OCI-LY7 (cell line): ENCODE measurements at regions not wholly inside any gene's neighbourhood (a gene's known extent, or its start where the extent isn't known, plus 50 kb on each side); places are given as distances from the start of the nearest gene placed in this dataset.

ENCODE experiments used
- BruUV-seq: library from RNA; stranded (reverse); fragments of 400-500 nt; replicated peaks from 2 replicates; lab custom pipeline; 2021; lab: Mats Ljungman, UMichigan
- CTCF ChIA-PET: fragments of 300-600 bp; sonication (Branson Sonifier 250); formaldehyde crosslinking; loops from one replicate; lab custom pipeline; 2022; ENCODE audit warnings: antibody characterized with exemption; ENCODE audit not compliant: unreplicated experiment; lab: Charles Lee
- POLR2A ChIA-PET: fragments of 300-600 bp; sonication (Branson Sonifier 250); formaldehyde crosslinking; loops from one replicate; lab custom pipeline; 2022; ENCODE audit warnings: antibody characterized with exemption; lab: Charles Lee
- DNase-seq: peaks from one replicate; pipeline ENCODE4 v3.0.0-alpha.2; 2015; ENCODE audit warnings: low spot score
- H2AFZ ChIP-seq: fragments of 200-600 bp; sonication (generic), shearing (Covaris generic); 2 replicates; pipeline ENCODE4 v1.6.1; 2014; ENCODE audit warnings: mild to moderate bottlenecking, antibody characterized with exemption, low read length, moderate library complexity
- H3K27ac ChIP-seq: fragments of 200-600 bp; sonication (generic); 2 replicates; pipeline ENCODE4 v1.5.1; 2014; ENCODE audit warnings: mixed run types, low read depth, mild to moderate bottlenecking, moderate library complexity, low read length, inconsistent platforms; ENCODE audit not compliant: poor library complexity, severe bottlenecking
- H3K36me3 ChIP-seq: fragments of 200-600 bp; sonication (generic); 2 replicates; pipeline ENCODE4 v1.6.1; 2014; ENCODE audit warnings: mild to moderate bottlenecking, antibody characterized with exemption, low read length, moderate library complexity, mixed read lengths; ENCODE audit not compliant: insufficient read depth
- H3K4me1 ChIP-seq: fragments of 200-600 bp; sonication (generic); 2 replicates; pipeline ENCODE4 v1.5.1; 2014; ENCODE audit warnings: mild to moderate bottlenecking, low read length; ENCODE audit not compliant: insufficient read depth, poor library complexity, severe bottlenecking
- H3K4me2 ChIP-seq: fragments of 200-600 bp; sonication (generic); 2 replicates; pipeline ENCODE4 v1.6.1; 2014; ENCODE audit warnings: mild to moderate bottlenecking, low read length
- H3K4me3 ChIP-seq: fragments of 200-600 bp; sonication (generic); 2 replicates; pipeline ENCODE4 v1.5.1; 2014; ENCODE audit warnings: mild to moderate bottlenecking, low read depth, low read length; ENCODE audit not compliant: poor library complexity, severe bottlenecking
- H3K79me2 ChIP-seq: fragments of 200-600 bp; sonication (generic); 2 replicates; pipeline ENCODE4 v1.6.1; 2016; ENCODE audit warnings: low read depth, mild to moderate bottlenecking, low read length, moderate library complexity, mixed read lengths; ENCODE audit not compliant: insufficient read depth
- H3K9me2 ChIP-seq: fragments of 200-600 bp; sonication (generic); 2 replicates; pipeline ENCODE4 v1.6.1; 2016; ENCODE audit warnings: mild to moderate bottlenecking, low read length, mixed read lengths; ENCODE audit not compliant: insufficient read depth
- H3K9me3 ChIP-seq: fragments of 200-600 bp; sonication (generic); 2 replicates; pipeline ENCODE4 v1.6.1; 2014; ENCODE audit warnings: mild to moderate bottlenecking, mixed run types, low read length, mixed read lengths
- H4K20me1 ChIP-seq: fragments of 200-600 bp; sonication (generic); 2 replicates; pipeline ENCODE4 v1.6.1; 2014; ENCODE audit warnings: mild to moderate bottlenecking, antibody characterized with exemption, low read length, moderate library complexity, mixed read lengths; ENCODE audit not compliant: insufficient read depth
- CTCF ChIP-seq: fragments of 200-600 bp; sonication (generic); conservative IDR thresholded peaks from 2 replicates; pipeline ENCODE4 v1.5.1; 2014; ENCODE audit warnings: mild to moderate bottlenecking, antibody characterized with exemption, low read length, moderate library complexity, mixed read lengths
- EZH2phosphoT487 ChIP-seq: fragments of 200-600 bp; sonication (generic); IDR thresholded peaks from 2 replicates; pipeline ENCODE4 v1.6.1; 2018; ENCODE audit warnings: low read depth, borderline replicate concordance, mild to moderate bottlenecking, mixed run types, antibody characterized with exemption, low read length, moderate library complexity, mixed read lengths
- intact Hi-C: fragments of 100-400 bp; cut with micrococcal nuclease; formaldehyde crosslinking; loops from one replicate; pipeline ENCODE4 v1.10.0; 2022; ENCODE audit not compliant: unreplicated experiment

- DNase-seq, result no peak
- POLR2A ChIA-PET, result no interaction called here
- H3K27ac ChIP-seq, result no peak overlapping the region
- H3K4me2 ChIP-seq, result no peak overlapping the region
- H3K4me1 ChIP-seq, result no peaks in the 10 kb centered on the region
- no peak overlapping the region for H3K4me3 ChIP-seq
- TF ChIP-seq EZH2phosphoT487 (no peak), CTCF (no peak)
- CTCF ChIA-PET, result no interaction called here
- H3K36me3 ChIP-seq, result no peaks in the 10 kb centered on the region
- intact Hi-C loops, result no loop called here
- no peaks in the 10 kb centered on the region for H3K9me3 ChIP-seq
- BruUV-seq, result no TSS peak
- H3K79me2 ChIP-seq, result no peaks in the 10 kb centered on the region
- no peak overlapping the region for H2AFZ ChIP-seq
- H3K9me2 ChIP-seq, result no peaks in the 10 kb centered on the region
- no peaks in the 10 kb centered on the region for H4K20me1 ChIP-seq
These were observed 70.0 kb upstream of the FAT3 start for GRCh38 chr11:92154611-92155010.

GRCh38 chr11:92154110-92154509 lies 70.5 kb upstream of the FAT3 start:
- H3K36me3 ChIP-seq, result no peaks in the 10 kb centered on the region
- no peak overlapping the region for H3K4me3 ChIP-seq
- H2AFZ ChIP-seq, result no peak overlapping the region
- POLR2A ChIA-PET, result no interaction called here
- no peaks in the 10 kb centered on the region for H3K9me3 ChIP-seq
- DNase-seq, result no peak
- intact Hi-C loops, result no loop called here
- H3K79me2 ChIP-seq, result no peaks in the 10 kb centered on the region
- TF ChIP-seq EZH2phosphoT487 (no peak), CTCF (no peak)
- CTCF ChIA-PET, result no interaction called here
- no peaks in the 10 kb centered on the region for H4K20me1 ChIP-seq
- no peaks in the 10 kb centered on the region for H3K9me2 ChIP-seq
- H3K4me1 ChIP-seq, result no peaks in the 10 kb centered on the region
- H3K27ac ChIP-seq, result no peak overlapping the region
- H3K4me2 ChIP-seq, result no peak overlapping the region
- no TSS peak for BruUV-seq

GRCh38 chr11:92153542-92153941 lies 71.1 kb upstream of the FAT3 start:
- Histone ChIP-seq H3K4me1 (no peaks in the 10 kb centered on the region), H4K20me1 (no peaks in the 10 kb centered on the region), H2AFZ (no peak overlapping the region), H3K4me2 (no peak overlapping the region), H3K9me3 (no peaks in the 10 kb centered on the region), H3K79me2 (no peaks in the 10 kb centered on the region), H3K36me3 (no peaks in the 10 kb centered on the region), H3K27ac (no peak overlapping the region), H3K4me3 (no peak overlapping the region), H3K9me2 (no peaks in the 10 kb centered on the region)
- no TSS peak for BruUV-seq
- ChIA-PET CTCF (no interaction called here), POLR2A (interaction anchor here (0.7 to 0.9 kb wide), 2 partner anchors 9 to 325 kb away, joined by 3 to 6 read pairs; no protein-coding TSS in a partner anchor)
- intact Hi-C loops, result no loop called here
- no peak for DNase-seq
- TF ChIP-seq CTCF (no peak), EZH2phosphoT487 (no peak)
